ENCODE measurements at regions not wholly inside any gene's neighbourhood (a gene's known extent, or its start where the extent isn't known, plus 50 kb on each side); places are given as distances from the start of the nearest gene placed in this dataset.

DNA sequence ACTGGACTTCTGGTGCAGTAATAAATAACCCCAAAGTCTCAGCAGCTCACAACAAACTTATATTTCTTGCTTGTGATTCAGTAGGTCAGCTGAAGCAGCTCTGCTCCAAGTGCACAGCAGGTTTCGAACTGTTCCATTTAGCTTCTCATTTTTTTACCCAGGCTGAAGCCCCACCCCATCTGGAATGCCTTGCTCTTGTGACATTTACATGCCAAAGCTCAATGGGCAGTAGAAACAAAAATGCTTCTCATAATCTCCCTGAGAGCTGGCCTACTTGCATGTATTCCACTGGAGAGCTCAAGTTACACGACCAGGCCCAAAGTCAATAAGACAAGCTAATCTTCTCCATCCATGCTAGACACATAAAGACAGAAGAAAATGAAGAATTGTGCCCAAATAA is 165.2 kb downstream of the HAO1 start:
- no peak overlapping the region for H3K4me2 ChIP-seq (ENCODE audit: insufficient read depth, low read length)
- no peaks in the 10 kb centered on the region for H3K36me3 ChIP-seq (ENCODE audit: insufficient read depth, low read length)
- no peak for ATAC-seq (ENCODE audit: insufficient read depth, low read depth)

DNA sequence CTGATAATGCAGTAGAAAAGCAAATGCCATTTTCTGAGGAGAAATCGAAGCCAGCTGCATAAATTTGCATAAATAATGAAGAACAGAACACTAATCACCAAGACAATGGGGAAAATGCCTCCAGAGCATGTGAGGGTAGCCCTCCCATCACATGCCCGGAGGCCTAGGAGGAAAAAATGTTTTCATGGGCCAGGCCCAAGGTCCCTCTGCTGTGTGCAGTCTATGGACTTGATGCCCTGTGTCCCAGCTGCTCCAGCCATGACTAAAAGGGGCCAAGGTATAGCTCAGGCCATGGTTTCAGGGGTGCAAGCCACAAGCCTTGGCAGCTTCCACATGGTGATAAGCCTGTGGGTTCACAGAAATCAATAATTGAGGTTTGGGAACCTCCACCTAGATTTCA is 164.1 kb downstream of the HAO1 start:
- H3K9ac ChIP-seq (ENCODE audit: low read depth, low read length) = no peak overlapping the region
- no peak overlapping the region for H3K4me2 ChIP-seq (ENCODE audit: insufficient read depth, low read length)
- H4K20me1 ChIP-seq (ENCODE audit: insufficient read depth, low read length) = no peaks in the 10 kb centered on the region
- ATAC-seq (ENCODE audit: insufficient read depth, low read depth) (no peak), DNase-seq (no peak)
- H3K36me3 ChIP-seq (ENCODE audit: insufficient read depth, low read length) = no peaks in the 10 kb centered on the region
- H3K9me3 ChIP-seq (ENCODE audit: insufficient read depth, low read length, severe bottlenecking) = peaks cover 5% of the 10 kb centered on the region
- no peaks in the 10 kb centered on the region for H3K79me2 ChIP-seq (ENCODE audit: insufficient read depth, low read length)
- H3K4me1 ChIP-seq (ENCODE audit: insufficient read depth, low read length) = no peaks in the 10 kb centered on the region
- no peaks in the 10 kb centered on the region for H3K27me3 ChIP-seq (ENCODE audit: insufficient read depth, low read length, poor library complexity)
- H2AFZ ChIP-seq (ENCODE audit: low read depth, low read length) = no peak overlapping the region
- no peak overlapping the region for H3K4me3 ChIP-seq (ENCODE audit: low read depth in 1 of 2, low read length in 2 of 2)
- TF ChIP-seq EZH2 (IDR thresholded peaks at IDR 0.05; ENCODE audit: borderline replicate concordance, low read depth, low read length, severe bottlenecking) = no peak
- TF ChIP-seq, protein P1, sequence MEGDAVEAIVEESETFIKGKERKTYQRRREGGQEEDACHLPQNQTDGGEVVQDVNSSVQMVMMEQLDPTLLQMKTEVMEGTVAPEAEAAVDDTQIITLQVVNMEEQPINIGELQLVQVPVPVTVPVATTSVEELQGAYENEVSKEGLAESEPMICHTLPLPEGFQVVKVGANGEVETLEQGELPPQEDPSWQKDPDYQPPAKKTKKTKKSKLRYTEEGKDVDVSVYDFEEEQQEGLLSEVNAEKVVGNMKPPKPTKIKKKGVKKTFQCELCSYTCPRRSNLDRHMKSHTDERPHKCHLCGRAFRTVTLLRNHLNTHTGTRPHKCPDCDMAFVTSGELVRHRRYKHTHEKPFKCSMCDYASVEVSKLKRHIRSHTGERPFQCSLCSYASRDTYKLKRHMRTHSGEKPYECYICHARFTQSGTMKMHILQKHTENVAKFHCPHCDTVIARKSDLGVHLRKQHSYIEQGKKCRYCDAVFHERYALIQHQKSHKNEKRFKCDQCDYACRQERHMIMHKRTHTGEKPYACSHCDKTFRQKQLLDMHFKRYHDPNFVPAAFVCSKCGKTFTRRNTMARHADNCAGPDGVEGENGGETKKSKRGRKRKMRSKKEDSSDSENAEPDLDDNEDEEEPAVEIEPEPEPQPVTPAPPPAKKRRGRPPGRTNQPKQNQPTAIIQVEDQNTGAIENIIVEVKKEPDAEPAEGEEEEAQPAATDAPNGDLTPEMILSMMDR (IDR thresholded peaks at IDR 0.05; ENCODE audit: borderline replicate concordance, extremely low read depth, low read length, poor library complexity, severe bottlenecking) = no peak
- H3K27ac ChIP-seq (ENCODE audit: low read length) = no peak overlapping the region

More for the DNA sequence above, 165.2 kb downstream of the HAO1 start:
- H4K20me1 ChIP-seq (ENCODE audit: insufficient read depth, low read length) = no peaks in the 10 kb centered on the region
- no peaks in the 10 kb centered on the region for H3K4me1 ChIP-seq (ENCODE audit: insufficient read depth, low read length)
- H2AFZ ChIP-seq (ENCODE audit: low read depth, low read length) = no peak overlapping the region
- H3K4me3 ChIP-seq (ENCODE audit: low read depth in 1 of 2, low read length in 2 of 2) = no peak overlapping the region
- no peak for DNase-seq
- H3K79me2 ChIP-seq (ENCODE audit: insufficient read depth, low read length) = no peaks in the 10 kb centered on the region
- no peak overlapping the region for H3K9ac ChIP-seq (ENCODE audit: low read depth, low read length)
- H3K27ac ChIP-seq (ENCODE audit: low read length) = no peak overlapping the region
- no peaks in the 10 kb centered on the region for H3K27me3 ChIP-seq (ENCODE audit: insufficient read depth, low read length, poor library complexity)
- H3K9me3 ChIP-seq (ENCODE audit: insufficient read depth, low read length, severe bottlenecking) = peaks cover 5% of the 10 kb centered on the region
- TF ChIP-seq, protein P1 (IDR thresholded peaks at IDR 0.05; ENCODE audit: borderline replicate concordance, extremely low read depth, low read length, poor library complexity, severe bottlenecking) = no peak
- no peak for TF ChIP-seq EZH2 (IDR thresholded peaks at IDR 0.05; ENCODE audit: borderline replicate concordance, low read depth, low read length, severe bottlenecking)

DNA sequence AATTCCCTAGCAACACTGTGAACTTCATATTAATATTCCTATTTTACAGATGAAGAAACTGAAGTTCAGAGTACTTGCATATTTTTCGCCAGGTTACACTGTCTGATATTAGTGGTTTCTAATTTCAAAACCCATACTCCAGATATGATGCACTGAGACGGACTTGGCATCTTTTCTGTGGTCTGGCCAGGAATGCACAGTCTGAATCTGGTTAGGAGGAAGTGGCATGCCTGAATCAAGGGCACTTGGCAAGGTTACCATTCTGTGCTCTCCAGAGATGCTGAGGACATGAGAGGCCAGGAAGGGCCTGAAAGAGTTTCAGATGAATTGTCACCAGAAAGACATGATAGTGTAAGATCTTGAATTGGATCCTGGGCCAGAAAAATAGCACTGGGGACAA is 150.1 kb downstream of the HAO1 start:
- Histone ChIP-seq H3K27ac (ENCODE audit: low read length) (no peak overlapping the region), H3K9me3 (ENCODE audit: insufficient read depth, low read length, severe bottlenecking) (no peaks in the 10 kb centered on the region), H3K79me2 (ENCODE audit: insufficient read depth, low read length) (no peaks in the 10 kb centered on the region), H2AFZ (ENCODE audit: low read depth, low read length) (no peak overlapping the region), H3K36me3 (ENCODE audit: insufficient read depth, low read length) (no peaks in the 10 kb centered on the region), H3K27me3 (ENCODE audit: insufficient read depth, low read length, poor library complexity) (peaks cover 3% of the 10 kb centered on the region), H3K4me3 (ENCODE audit: low read depth in 1 of 2, low read length in 2 of 2) (no peak overlapping the region), H3K4me2 (ENCODE audit: insufficient read depth, low read length) (no peak overlapping the region), H4K20me1 (ENCODE audit: insufficient read depth, low read length) (no peaks in the 10 kb centered on the region), H3K4me1 (ENCODE audit: insufficient read depth, low read length) (no peaks in the 10 kb centered on the region), H3K9ac (ENCODE audit: low read depth, low read length) (no peak overlapping the region)
- TF ChIP-seq, protein P1 (IDR thresholded peaks at IDR 0.05; ENCODE audit: borderline replicate concordance, extremely low read depth, low read length, poor library complexity, severe bottlenecking) = no peak
- no peak for TF ChIP-seq EZH2 (IDR thresholded peaks at IDR 0.05; ENCODE audit: borderline replicate concordance, low read depth, low read length, severe bottlenecking)
- no peak for DNase-seq
- ATAC-seq (ENCODE audit: insufficient read depth, low read depth) = no peak

Data from DND-41 (cell line).